LNCaP clone FGC (cell line): ENCODE measurements at regions not wholly inside any gene's neighbourhood (a gene's known extent, or its start where the extent isn't known, plus 50 kb on each side); places are given as distances from the start of the nearest gene placed in this dataset.

ENCODE experiments used
- DNase-seq: peaks from one replicate; pipeline ENCODE4 v3.0.0-alpha.2; 2011; ENCODE audit warnings: low read depth
- H3K4me3 ChIP-seq: 2 replicates; pipeline ENCODE4 v1.5.1; 2011; ENCODE audit warnings: mild to moderate bottlenecking, low read depth, low read length, control low read depth
- CTCF ChIP-seq: IDR thresholded peaks from 2 replicates; pipeline ENCODE4 v1.5.1; 2012; ENCODE audit warnings: mild to moderate bottlenecking; ENCODE audit not compliant: control insufficient read depth, insufficient read depth; ENCODE audit errors: extremely low read depth

GRCh38 chr2:175560521-175561169 is 379.1 kb upstream of the ATP5MC3 start:
- H3K4me3 ChIP-seq = no peak overlapping the region
- DNase-seq = no peak
- TF ChIP-seq CTCF = no peak

- TF ChIP-seq CTCF = no peak
- no peak for DNase-seq
- H3K4me3 ChIP-seq = no peak overlapping the region
Measured at GRCh38 chr2:175559613-175560012, 378.1 kb upstream of the ATP5MC3 start.

- no peak for TF ChIP-seq CTCF
- no peak for DNase-seq
- no peak overlapping the region for H3K4me3 ChIP-seq
Measured at GRCh38 chr2:175557810-175558377, 376.4 kb upstream of the ATP5MC3 start.

GRCh38 chr2:175553910-175554309 is 372.4 kb upstream of the ATP5MC3 start:
- TF ChIP-seq CTCF = no peak
- no peak overlapping the region for H3K4me3 ChIP-seq
- no peak for DNase-seq

DNA sequence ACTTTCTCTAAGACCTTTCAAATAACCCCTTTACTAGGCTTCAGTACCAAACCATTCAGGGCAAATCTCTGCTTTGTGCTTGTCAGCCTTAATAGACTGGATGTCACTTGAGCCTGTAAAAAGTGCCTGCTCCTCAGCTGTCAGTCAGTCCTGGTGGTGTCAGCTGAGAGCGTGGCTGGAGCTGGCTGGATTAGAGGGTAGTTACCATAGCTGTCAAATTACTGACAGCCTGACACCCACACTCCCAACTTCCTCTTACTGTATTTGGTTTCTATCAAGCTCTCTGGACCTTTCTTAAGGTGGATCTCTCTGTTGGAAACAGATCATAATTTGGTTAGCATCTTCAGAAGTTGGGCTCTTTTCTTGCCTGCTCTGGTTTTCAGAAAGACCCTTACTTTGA is 371.4 kb upstream of the ATP5MC3 start:
- no peak overlapping the region for H3K4me3 ChIP-seq
- TF ChIP-seq CTCF = no peak
- no peak for DNase-seq

DNA sequence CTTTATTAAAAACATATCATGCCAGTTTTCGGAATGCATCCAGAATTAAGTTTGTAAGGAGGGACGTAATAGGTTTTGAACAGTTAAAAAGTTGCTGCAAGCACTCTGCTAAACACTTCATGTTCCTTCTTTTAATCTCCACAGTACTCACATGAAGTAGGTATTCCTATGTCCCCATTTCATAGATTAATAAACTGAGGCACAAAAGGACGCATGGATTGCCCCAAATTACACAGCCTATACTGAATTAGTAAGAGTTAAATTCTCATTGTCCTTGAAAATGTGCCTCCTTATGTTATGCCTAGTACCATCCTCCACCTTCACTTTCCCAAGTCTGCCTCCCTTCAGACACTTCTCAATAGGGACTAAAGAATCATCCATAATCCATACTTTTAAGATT is 358.9 kb upstream of the ATP5MC3 start:
- DNase-seq = no peak

More for the DNA sequence above, 358.9 kb upstream of the ATP5MC3 start:
- TF ChIP-seq CTCF = no peak
- H3K4me3 ChIP-seq = no peak overlapping the region
